Stimulated activated naive CD8-positive, alpha-beta T cell treated with anti-CD3 and anti-CD28 coated beads, Interleukin-15, Interleukin-2, amounts not matched to agents 100 ng/mL and 50 ng/mL, for 24 hours (primary cell): ENCODE measurements at regions not wholly inside any gene's neighbourhood (a gene's known extent, or its start where the extent isn't known, plus 50 kb on each side); places are given as distances from the start of the nearest gene placed in this dataset.
"Not testable (repeated sequence)": the region's sequence is repeated elsewhere in the genome, so short reads cannot be mapped to it uniquely, and the experiment has no call there.

ENCODE experiments used
- H3K27ac Mint-ChIP-seq: one replicate; pipeline ENCODE4 v1.8.0; 2021; ENCODE audit warnings: mild to moderate bottlenecking, mixed read lengths
- H3K27me3 Mint-ChIP-seq: one replicate; pipeline ENCODE4 v1.8.0; 2021; ENCODE audit warnings: mixed read lengths
- H3K36me3 Mint-ChIP-seq: one replicate; pipeline ENCODE4 v1.8.0; 2021; ENCODE audit warnings: low read depth, mixed read lengths
- H3K4me1 Mint-ChIP-seq: one replicate; pipeline ENCODE4 v1.8.0; 2021; ENCODE audit warnings: low read depth, mixed read lengths
- H3K4me3 Mint-ChIP-seq: one replicate; pipeline ENCODE4 v1.8.0; 2021; ENCODE audit warnings: mild to moderate bottlenecking, mixed read lengths
- H3K9me3 Mint-ChIP-seq: one replicate; pipeline ENCODE4 v1.8.0; 2021; ENCODE audit warnings: mixed read lengths

DNA sequence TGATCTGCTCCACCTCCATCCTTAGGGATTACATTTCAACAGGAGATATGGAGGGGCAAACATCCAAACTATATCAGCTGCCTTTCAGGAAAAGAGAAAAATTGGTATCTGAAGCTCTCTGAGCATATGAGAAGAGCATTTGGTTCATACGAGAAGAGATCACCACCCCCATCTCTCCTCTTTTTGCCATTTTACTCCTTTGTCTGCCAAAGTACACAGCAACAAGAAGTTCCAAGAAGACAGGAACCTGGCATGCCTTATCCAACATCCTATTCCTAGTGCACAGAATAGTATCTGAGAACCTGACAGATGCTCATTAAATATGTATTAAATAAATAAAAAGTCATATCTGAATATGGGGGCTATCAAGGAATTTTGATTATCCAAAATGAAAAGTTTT is 142.5 kb upstream of the PKN2 start:
- H3K4me1 Mint-ChIP-seq, result no peaks in the 10 kb centered on the region

GRCh38 chr1:88544195-88544594 is 139.9 kb upstream of the PKN2 start:
- H3K36me3 Mint-ChIP-seq, result no peaks in the 10 kb centered on the region
- peaks cover 13% of the 10 kb centered on the region for H3K27me3 Mint-ChIP-seq
- H3K27ac Mint-ChIP-seq, result no peak overlapping the region
- H3K4me3 Mint-ChIP-seq, result no peak overlapping the region
- no peaks in the 10 kb centered on the region for H3K9me3 Mint-ChIP-seq
- H3K4me1 Mint-ChIP-seq, result no peaks in the 10 kb centered on the region

More for the DNA sequence above, 142.5 kb upstream of the PKN2 start:
- no peaks in the 10 kb centered on the region for H3K9me3 Mint-ChIP-seq
- no peak overlapping the region for H3K4me3 Mint-ChIP-seq
- peaks cover 17% of the 10 kb centered on the region for H3K27me3 Mint-ChIP-seq
- H3K36me3 Mint-ChIP-seq, result no peaks in the 10 kb centered on the region
- H3K27ac Mint-ChIP-seq, result no peak overlapping the region

GRCh38 chr1:88549536-88549935 is 134.5 kb upstream of the PKN2 start:
- Mint-ChIP-seq H3K4me3 (no peak overlapping the region), H3K27ac (no peak overlapping the region), H3K4me1 (no peaks in the 10 kb centered on the region), H3K27me3 (no peaks in the 10 kb centered on the region), H3K9me3 (no peaks in the 10 kb centered on the region), H3K36me3 (no peaks in the 10 kb centered on the region)

DNA sequence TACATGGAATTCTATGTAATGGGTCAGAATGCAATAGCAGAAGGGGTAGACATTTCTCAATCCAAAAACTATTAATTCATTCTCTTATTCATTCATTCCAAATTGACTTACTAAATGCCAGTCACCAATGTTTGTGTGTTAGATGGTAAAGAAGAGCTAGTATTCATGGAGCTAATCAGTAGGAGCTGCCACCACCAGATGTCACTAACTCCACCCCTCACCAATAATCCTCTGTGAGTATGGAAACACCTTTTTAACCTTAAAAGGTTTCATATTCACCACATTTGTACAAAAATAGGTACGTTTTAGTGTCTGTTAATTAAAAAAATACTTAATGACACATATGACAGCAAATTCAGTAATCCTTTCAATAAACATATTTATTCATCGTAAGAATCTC is 131.8 kb upstream of the PKN2 start:
- H3K27ac Mint-ChIP-seq, result no peak overlapping the region
- no peaks in the 10 kb centered on the region for H3K9me3 Mint-ChIP-seq
- no peak overlapping the region for H3K4me3 Mint-ChIP-seq
- H3K27me3 Mint-ChIP-seq, result no peaks in the 10 kb centered on the region
- H3K36me3 Mint-ChIP-seq, result no peaks in the 10 kb centered on the region
- H3K4me1 Mint-ChIP-seq, result no peaks in the 10 kb centered on the region

GRCh38 chr1:88557014-88557413 is 127.1 kb upstream of the PKN2 start:
- no peaks in the 10 kb centered on the region for H3K9me3 Mint-ChIP-seq
- no peaks in the 10 kb centered on the region for H3K4me1 Mint-ChIP-seq
- no peaks in the 10 kb centered on the region for H3K27me3 Mint-ChIP-seq
- H3K36me3 Mint-ChIP-seq, result no peaks in the 10 kb centered on the region
- no peak overlapping the region for H3K27ac Mint-ChIP-seq
- H3K4me3 Mint-ChIP-seq, result no peak overlapping the region

- H3K9me3 Mint-ChIP-seq, result no peaks in the 10 kb centered on the region
- no peak overlapping the region for H3K27ac Mint-ChIP-seq
- no peaks in the 10 kb centered on the region for H3K36me3 Mint-ChIP-seq
- no peaks in the 10 kb centered on the region for H3K4me1 Mint-ChIP-seq
- peaks cover 5% of the 10 kb centered on the region for H3K27me3 Mint-ChIP-seq
- H3K4me3 Mint-ChIP-seq, result no peak overlapping the region
These were observed 123.5 kb upstream of the PKN2 start for GRCh38 chr1:88560621-88561020.

DNA sequence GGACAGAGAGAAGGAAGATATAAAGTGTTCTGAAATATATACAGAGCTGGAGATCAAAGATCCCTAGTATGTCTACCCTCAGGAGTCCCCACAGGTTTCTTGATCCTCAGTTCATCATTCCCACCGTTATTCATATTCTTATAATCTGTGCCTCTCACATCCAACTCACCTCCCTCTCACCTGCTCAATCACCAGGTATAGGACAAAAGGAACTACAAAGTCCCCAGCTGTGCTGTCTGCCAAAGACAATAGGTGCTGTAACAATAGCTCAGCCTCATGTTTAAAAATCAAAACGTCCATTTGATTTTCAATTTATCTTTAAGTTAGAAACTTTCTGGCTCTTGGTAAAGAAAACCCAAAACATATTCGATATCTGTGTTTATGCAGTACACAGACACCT is 121.1 kb upstream of the PKN2 start:
- H3K36me3 Mint-ChIP-seq, result no peaks in the 10 kb centered on the region
- no peaks in the 10 kb centered on the region for H3K9me3 Mint-ChIP-seq
- H3K4me3 Mint-ChIP-seq, result no peak overlapping the region
- no peaks in the 10 kb centered on the region for H3K4me1 Mint-ChIP-seq
- no peak overlapping the region for H3K27ac Mint-ChIP-seq
- H3K27me3 Mint-ChIP-seq, result peaks cover 15% of the 10 kb centered on the region

- Mint-ChIP-seq H3K4me3 (no peak overlapping the region), H3K4me1 (no peaks in the 10 kb centered on the region), H3K36me3 (no peaks in the 10 kb centered on the region), H3K27ac (no peak overlapping the region), H3K27me3 (peaks cover 23% of the 10 kb centered on the region), H3K9me3 (no peaks in the 10 kb centered on the region)
These were observed 117.3 kb upstream of the PKN2 start for GRCh38 chr1:88566615-88567387.

DNA sequence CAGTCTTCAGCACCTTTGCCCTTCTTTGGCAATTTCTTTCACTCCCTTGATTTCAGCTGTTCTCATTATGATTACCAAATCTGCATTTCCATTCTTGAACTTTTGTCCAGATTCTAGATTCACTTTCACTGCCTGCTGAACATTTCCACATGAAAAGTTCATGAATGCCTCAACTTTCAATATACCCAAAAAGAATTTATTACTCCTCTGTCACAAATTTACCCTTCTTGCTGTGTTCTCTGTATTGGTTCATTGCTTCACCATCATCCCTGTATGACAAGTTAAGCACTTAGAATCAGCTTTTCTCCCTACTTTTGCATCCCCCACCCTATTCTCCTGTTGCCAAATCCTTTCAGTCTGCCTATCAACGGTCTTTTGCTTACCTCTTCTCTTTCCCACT is 112.6 kb upstream of the PKN2 start:
- no peaks in the 10 kb centered on the region for H3K36me3 Mint-ChIP-seq
- H3K27ac Mint-ChIP-seq, result no peak overlapping the region
- no peaks in the 10 kb centered on the region for H3K9me3 Mint-ChIP-seq
- H3K27me3 Mint-ChIP-seq, result peaks cover 19% of the 10 kb centered on the region
- H3K4me3 Mint-ChIP-seq, result no peak overlapping the region
- H3K4me1 Mint-ChIP-seq, result no peaks in the 10 kb centered on the region

DNA sequence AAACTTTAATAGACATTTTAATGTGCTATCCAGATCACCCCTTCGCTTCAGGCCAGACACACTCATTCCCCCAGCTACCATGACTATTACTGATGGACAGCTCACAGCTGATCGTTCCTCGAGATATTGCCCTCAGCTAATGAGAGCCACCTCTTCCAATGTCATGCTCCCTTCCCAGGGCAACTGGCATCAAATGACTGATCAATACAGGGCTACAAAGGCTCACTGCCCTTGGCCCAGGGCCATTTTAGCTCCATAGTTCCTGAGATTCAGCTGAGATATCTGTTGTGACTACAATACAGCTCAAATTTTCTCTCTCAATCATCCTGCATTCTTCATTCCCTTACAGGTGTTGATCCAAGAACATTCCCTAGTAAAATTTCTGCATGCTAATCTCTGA is 104.5 kb upstream of the PKN2 start:
- H3K4me1 Mint-ChIP-seq, result no peaks in the 10 kb centered on the region
- H3K4me3 Mint-ChIP-seq, result no peak overlapping the region
- H3K36me3 Mint-ChIP-seq, result no peaks in the 10 kb centered on the region
- H3K27ac Mint-ChIP-seq, result no peak overlapping the region
- H3K27me3 Mint-ChIP-seq, result peaks cover 14% of the 10 kb centered on the region
- H3K9me3 Mint-ChIP-seq, result no peaks in the 10 kb centered on the region

- H3K27me3 Mint-ChIP-seq, result peaks cover 35% of the 10 kb centered on the region
- no peak overlapping the region for H3K4me3 Mint-ChIP-seq
- H3K4me1 Mint-ChIP-seq, result no peaks in the 10 kb centered on the region
- no peaks in the 10 kb centered on the region for H3K36me3 Mint-ChIP-seq
- no peaks in the 10 kb centered on the region for H3K9me3 Mint-ChIP-seq
- H3K27ac Mint-ChIP-seq, result no peak overlapping the region
These were observed 102.4 kb upstream of the PKN2 start for GRCh38 chr1:88581703-88582102.

DNA sequence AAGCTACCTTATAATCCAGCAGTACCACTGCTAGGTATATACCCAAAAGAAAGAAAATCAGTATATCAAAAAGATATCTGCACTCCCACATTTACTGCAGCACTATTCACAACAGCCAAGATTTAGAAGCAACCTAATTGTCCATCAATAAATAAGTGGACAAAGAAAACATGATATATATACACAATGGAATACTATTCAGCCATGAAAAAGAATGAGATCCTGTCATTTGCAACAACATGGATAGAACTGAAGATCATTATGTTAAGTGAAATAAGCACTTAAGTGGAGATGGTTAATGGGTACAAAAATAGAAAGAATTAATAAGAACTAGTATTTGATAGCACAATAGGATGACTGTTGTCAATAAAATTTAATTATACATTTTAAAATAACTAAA is 90.7 kb upstream of the PKN2 start:
- H3K9me3 Mint-ChIP-seq, result peaks cover 5% of the 10 kb centered on the region
- peaks cover 5% of the 10 kb centered on the region for H3K27me3 Mint-ChIP-seq
- H3K36me3 Mint-ChIP-seq, result no peaks in the 10 kb centered on the region
- no peaks in the 10 kb centered on the region for H3K4me1 Mint-ChIP-seq
- H3K4me3 Mint-ChIP-seq, result no peak overlapping the region
- H3K27ac Mint-ChIP-seq, result no peak overlapping the region

DNA sequence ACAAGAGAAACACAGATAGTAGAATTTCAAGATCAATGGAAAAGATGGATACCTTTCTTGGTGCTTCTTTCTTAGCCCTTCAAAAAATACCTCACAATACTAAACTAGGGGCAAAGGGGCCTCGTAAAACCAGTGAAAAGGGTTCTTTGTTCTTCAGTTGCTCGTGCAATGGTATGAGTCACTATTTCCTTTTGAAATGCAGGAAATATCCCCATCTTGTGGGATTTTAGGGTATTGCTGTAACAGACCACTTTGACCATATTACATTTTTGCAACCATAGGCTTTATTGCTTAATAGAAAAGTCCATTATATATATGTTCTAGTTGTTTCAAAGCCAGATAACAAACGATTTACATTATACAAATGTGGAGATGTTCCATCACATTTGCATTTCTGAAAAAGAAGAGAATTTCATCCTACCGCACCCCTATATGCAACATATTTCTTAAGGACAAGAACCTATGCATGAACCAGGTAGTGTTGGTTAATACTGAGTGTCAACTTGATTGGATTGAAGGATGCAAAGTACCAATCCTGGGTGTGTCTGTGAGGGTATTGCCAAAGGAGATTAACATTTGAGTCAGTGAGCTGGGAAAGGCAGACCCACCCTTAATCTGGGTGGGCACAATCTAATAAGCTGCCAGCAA is 88.6 kb upstream of the PKN2 start:
- no peaks in the 10 kb centered on the region for H3K36me3 Mint-ChIP-seq
- H3K4me3 Mint-ChIP-seq, result no peak overlapping the region
- H3K4me1 Mint-ChIP-seq, result no peaks in the 10 kb centered on the region
- H3K27me3 Mint-ChIP-seq, result peaks cover 5% of the 10 kb centered on the region
- H3K9me3 Mint-ChIP-seq, result peaks cover 13% of the 10 kb centered on the region
- H3K27ac Mint-ChIP-seq, result no peak overlapping the region

DNA sequence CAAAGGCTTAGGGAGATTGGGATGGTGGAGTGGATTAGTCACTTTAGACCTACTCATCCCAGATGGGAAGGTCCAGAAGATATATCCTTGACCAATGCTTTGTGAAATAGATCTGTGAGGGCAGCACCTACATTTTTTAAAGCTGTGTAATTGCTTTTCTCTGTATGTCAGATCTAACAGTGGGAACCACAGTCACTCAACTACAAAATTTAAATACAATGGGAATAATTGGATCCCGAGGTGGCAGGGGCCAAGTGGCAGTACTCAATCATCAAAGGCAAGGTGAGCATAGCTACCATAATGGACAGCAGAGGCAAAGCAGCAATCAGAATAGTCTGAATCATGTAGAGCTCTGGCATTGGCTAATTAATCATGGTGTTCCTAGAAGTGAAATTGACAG is 86.1 kb upstream of the PKN2 start:
- not testable (repeated sequence) for H3K4me1 Mint-ChIP-seq, H3K27ac Mint-ChIP-seq, H3K27me3 Mint-ChIP-seq, H3K36me3 Mint-ChIP-seq, H3K4me3 Mint-ChIP-seq
- H3K9me3 Mint-ChIP-seq, result peaks cover 13% of the 10 kb centered on the region

DNA sequence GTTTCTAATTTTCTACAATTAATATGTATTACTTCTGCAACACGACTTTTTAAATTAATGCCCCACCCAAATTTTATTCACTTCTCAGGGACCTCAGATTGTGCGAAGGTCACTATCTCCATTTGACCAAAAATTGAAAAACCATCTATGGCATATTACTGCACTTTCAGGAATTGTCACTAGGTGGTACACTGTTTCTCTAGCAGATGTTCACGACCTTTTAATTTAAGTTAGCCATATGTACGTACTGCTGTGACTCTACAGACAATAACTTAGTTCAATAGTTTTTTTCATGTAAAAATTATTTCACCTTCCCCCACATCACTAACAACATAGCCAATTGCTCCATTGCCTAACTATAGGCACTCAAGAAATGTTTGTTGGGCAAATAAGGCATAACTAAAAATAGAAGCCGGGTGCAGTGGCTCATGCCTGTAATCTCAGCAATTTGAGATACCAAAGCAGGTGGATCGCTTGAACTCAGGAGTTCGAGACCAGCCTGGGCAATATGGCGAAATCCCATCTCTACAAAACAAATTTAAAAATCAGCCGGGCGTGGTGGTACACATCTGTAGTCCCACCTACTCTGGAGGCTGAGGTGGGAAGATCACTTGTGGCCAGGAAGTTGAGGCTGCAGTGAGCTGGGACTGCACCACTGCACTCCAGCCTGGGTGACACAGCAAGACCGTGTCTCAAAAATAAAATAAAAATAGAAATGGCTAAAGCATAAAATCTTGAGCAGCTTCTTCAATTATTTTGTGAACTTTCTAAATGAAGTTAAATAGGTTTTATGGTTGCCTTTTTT is 75.7 kb upstream of the PKN2 start:
- H3K36me3 Mint-ChIP-seq, result no peaks in the 10 kb centered on the region
- H3K9me3 Mint-ChIP-seq, result no peaks in the 10 kb centered on the region
- no peak overlapping the region for H3K4me3 Mint-ChIP-seq
- H3K27me3 Mint-ChIP-seq, result peaks cover 7% of the 10 kb centered on the region
- peaks cover 4% of the 10 kb centered on the region for H3K4me1 Mint-ChIP-seq
- no peak overlapping the region for H3K27ac Mint-ChIP-seq
